SK-N-SH treated with all-trans-retinoic acid at 6 μM for 48 hours (cell line): ENCODE measurements at regions not wholly inside any gene's neighbourhood (a gene's known extent, or its start where the extent isn't known, plus 50 kb on each side); places are given as distances from the start of the nearest gene placed in this dataset.

Experiments
- ATAC-seq: fragments of 200-7000 bp; cut with Tn5 transposase; 3 replicates; pipeline ENCODE4 v1.9.1; 2020; ENCODE audit warnings: mild to moderate bottlenecking, moderate library complexity
- ARNTL ChIP-seq: fragments of 450-650 bp; formaldehyde crosslinking; IDR thresholded peaks from 2 replicates; pipeline ENCODE4 v1.5.0; 2020; ENCODE audit warnings: low read depth, mild to moderate bottlenecking, moderate library complexity, borderline replicate concordance
- BACH2 ChIP-seq: fragments of 250-450 bp; sonication (Bioruptor Pico); IDR thresholded peaks from 2 replicates; pipeline ENCODE4 v1.9.0; 2021; ENCODE audit warnings: mild to moderate bottlenecking, borderline replicate concordance
- CSDC2 ChIP-seq: fragments of 250-450 bp; sonication (Bioruptor Pico); IDR thresholded peaks from 2 replicates; pipeline ENCODE4 v1.5.0; 2020; ENCODE audit warnings: mild to moderate bottlenecking, moderate library complexity
- CSRNP3 ChIP-seq: fragments of 250-450 bp; sonication (Bioruptor Pico); IDR thresholded peaks from 2 replicates; pipeline ENCODE4 v1.5.1; 2021; ENCODE audit warnings: mild to moderate bottlenecking, moderate library complexity
- ESRRG ChIP-seq: fragments of 250-450 bp; sonication (Bioruptor Pico); IDR thresholded peaks from 2 replicates; pipeline ENCODE4 v1.6.1; 2021; ENCODE audit warnings: mild to moderate bottlenecking
- GLIS3 ChIP-seq: fragments of 250-450 bp; sonication (Bioruptor Pico); IDR thresholded peaks from 2 replicates; pipeline ENCODE4 v1.5.0; 2020; ENCODE audit warnings: mild to moderate bottlenecking, moderate library complexity
- ISL1 ChIP-seq: fragments of 250-450 bp; sonication (Bioruptor Pico); IDR thresholded peaks from 2 replicates; pipeline ENCODE4 v2.1.2; 2022; ENCODE audit warnings: mild to moderate bottlenecking, moderate library complexity
- OSR1 ChIP-seq: fragments of 250-450 bp; sonication (Bioruptor Pico); IDR thresholded peaks from 2 replicates; pipeline ENCODE4 v1.8.0; 2022; ENCODE audit warnings: moderate library complexity, mild to moderate bottlenecking, inconsistent platforms
- POU6F1 ChIP-seq: fragments of 250-450 bp; sonication (Bioruptor Pico); IDR thresholded peaks from 2 replicates; pipeline ENCODE4 v1.8.0; 2021; ENCODE audit warnings: low read depth, mild to moderate bottlenecking, moderate library complexity, borderline replicate concordance
- PPARA ChIP-seq: fragments of 250-450 bp; sonication (Bioruptor Pico); IDR thresholded peaks from 2 replicates; pipeline ENCODE4 v1.5.0; 2020; ENCODE audit warnings: mild to moderate bottlenecking, borderline replicate concordance
- RARB ChIP-seq: fragments of 250-450 bp; sonication (Bioruptor Pico); IDR thresholded peaks from 2 replicates; pipeline ENCODE4 v1.8.0; 2021; ENCODE audit warnings: mild to moderate bottlenecking, moderate library complexity
- SNAI2 ChIP-seq: fragments of 250-450 bp; sonication (Bioruptor Pico); IDR thresholded peaks from 2 replicates; pipeline ENCODE4 v1.5.0; 2020; ENCODE audit warnings: mild to moderate bottlenecking, moderate library complexity
- TCF4 ChIP-seq: fragments of 250-450 bp; sonication (Bioruptor Pico); IDR thresholded peaks from 2 replicates; pipeline ENCODE4 v1.8.0; 2021; ENCODE audit warnings: mild to moderate bottlenecking, moderate library complexity, borderline replicate concordance
- TOX ChIP-seq: fragments of 250-450 bp; sonication (Bioruptor Pico); IDR thresholded peaks from 2 replicates; pipeline ENCODE4 v1.8.0; 2021; ENCODE audit warnings: mild to moderate bottlenecking, moderate library complexity, borderline replicate concordance
- ZC3H10 ChIP-seq: fragments of 250-450 bp; sonication (Bioruptor Pico); IDR thresholded peaks from 2 replicates; pipeline ENCODE4 v1.5.1; 2021; ENCODE audit warnings: mild to moderate bottlenecking, moderate library complexity
- ZFP3 ChIP-seq: fragments of 250-450 bp; sonication (Bioruptor Pico); IDR thresholded peaks from 2 replicates; pipeline ENCODE4 v1.5.0; 2020; ENCODE audit warnings: mild to moderate bottlenecking, moderate library complexity
- ZFP30 ChIP-seq: fragments of 450-650 bp; formaldehyde crosslinking; IDR thresholded peaks from 2 replicates; pipeline ENCODE4 v1.5.0; 2022; ENCODE audit warnings: mild to moderate bottlenecking, moderate library complexity
- ZNF565 ChIP-seq: fragments of 450-650 bp; formaldehyde crosslinking; conservative IDR thresholded peaks from 2 replicates; pipeline ENCODE4 v1.5.0; 2020; ENCODE audit warnings: low read depth, mild to moderate bottlenecking, moderate library complexity
- ZNF8 ChIP-seq: fragments of 450-650 bp; formaldehyde crosslinking; IDR thresholded peaks from 2 replicates; pipeline ENCODE4 v1.5.0; 2020; ENCODE audit warnings: mild to moderate bottlenecking, moderate library complexity
- TF ChIP-seq, protein P1 (sequence below): fragments of 250-450 bp; sonication (Bioruptor Pico); IDR thresholded peaks from 2 replicates; pipeline ENCODE4 v1.5.1; 2020; ENCODE audit warnings: low read depth, mild to moderate bottlenecking, moderate library complexity
- TF ChIP-seq, protein P2 (sequence below): fragments of 250-450 bp; sonication (Bioruptor Pico); IDR thresholded peaks from 2 replicates; pipeline ENCODE4 v1.8.0; 2020; ENCODE audit warnings: mild to moderate bottlenecking, moderate library complexity, borderline replicate concordance
- TF ChIP-seq, protein P3 (sequence below): fragments of 250-450 bp; sonication (Bioruptor Pico); IDR thresholded peaks from 2 replicates; pipeline ENCODE4 v1.5.0; 2020; ENCODE audit warnings: mild to moderate bottlenecking, moderate library complexity

GRCh38 chr4:111268769-111269414 lies 646.0 kb upstream of the PITX2 start:
- no peak for TF ChIP-seq GLIS3 (CRISPR knock-in tag)
- no peak for TF ChIP-seq BACH2 (CRISPR knock-in tag)
- TF ChIP-seq, protein P1, sequence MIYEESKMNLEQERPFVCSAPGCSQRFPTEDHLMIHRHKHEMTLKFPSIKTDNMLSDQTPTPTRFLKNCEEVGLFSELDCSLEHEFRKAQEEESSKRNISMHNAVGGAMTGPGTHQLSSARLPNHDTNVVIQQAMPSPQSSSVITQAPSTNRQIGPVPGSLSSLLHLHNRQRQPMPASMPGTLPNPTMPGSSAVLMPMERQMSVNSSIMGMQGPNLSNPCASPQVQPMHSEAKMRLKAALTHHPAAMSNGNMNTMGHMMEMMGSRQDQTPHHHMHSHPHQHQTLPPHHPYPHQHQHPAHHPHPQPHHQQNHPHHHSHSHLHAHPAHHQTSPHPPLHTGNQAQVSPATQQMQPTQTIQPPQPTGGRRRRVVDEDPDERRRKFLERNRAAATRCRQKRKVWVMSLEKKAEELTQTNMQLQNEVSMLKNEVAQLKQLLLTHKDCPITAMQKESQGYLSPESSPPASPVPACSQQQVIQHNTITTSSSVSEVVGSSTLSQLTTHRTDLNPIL (CRISPR knock-in tag): no peak
- TF ChIP-seq SNAI2: no peak
- TF ChIP-seq ZFP30 (CRISPR knock-in tag): no peak
- TF ChIP-seq ISL1 (CRISPR knock-in tag): no peak
- TF ChIP-seq, protein P2, sequence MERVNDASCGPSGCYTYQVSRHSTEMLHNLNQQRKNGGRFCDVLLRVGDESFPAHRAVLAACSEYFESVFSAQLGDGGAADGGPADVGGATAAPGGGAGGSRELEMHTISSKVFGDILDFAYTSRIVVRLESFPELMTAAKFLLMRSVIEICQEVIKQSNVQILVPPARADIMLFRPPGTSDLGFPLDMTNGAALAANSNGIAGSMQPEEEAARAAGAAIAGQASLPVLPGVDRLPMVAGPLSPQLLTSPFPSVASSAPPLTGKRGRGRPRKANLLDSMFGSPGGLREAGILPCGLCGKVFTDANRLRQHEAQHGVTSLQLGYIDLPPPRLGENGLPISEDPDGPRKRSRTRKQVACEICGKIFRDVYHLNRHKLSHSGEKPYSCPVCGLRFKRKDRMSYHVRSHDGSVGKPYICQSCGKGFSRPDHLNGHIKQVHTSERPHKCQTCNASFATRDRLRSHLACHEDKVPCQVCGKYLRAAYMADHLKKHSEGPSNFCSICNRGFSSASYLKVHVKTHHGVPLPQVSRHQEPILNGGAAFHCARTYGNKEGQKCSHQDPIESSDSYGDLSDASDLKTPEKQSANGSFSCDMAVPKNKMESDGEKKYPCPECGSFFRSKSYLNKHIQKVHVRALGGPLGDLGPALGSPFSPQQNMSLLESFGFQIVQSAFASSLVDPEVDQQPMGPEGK: no peak
- TF ChIP-seq TCF4 (CRISPR knock-in tag): peak; percentile 19; the same call in 1 of the 2 replicates
- no peak for ATAC-seq

DNA sequence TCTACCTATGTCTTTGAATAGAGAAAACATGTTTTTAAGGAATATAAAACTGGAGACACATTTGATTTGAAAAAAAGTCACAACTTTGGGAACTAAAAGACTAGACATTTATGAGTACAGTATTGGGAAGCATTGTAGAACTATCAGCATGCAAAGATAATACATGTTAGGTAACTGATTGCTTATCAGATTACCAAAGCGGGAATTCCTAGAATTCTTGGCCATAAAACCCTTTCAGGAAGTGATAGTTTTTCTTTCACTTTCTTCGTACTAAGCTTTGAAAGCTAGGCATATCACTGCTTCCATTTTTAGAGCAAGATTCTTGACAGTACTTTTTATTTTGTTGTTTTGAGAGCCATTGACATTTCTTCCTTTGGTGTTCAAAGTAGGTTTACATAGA lies 646.6 kb upstream of the PITX2 start:
- no peak for TF ChIP-seq RARB (CRISPR knock-in tag)
- no peak for TF ChIP-seq CSRNP3 (CRISPR knock-in tag)
- TF ChIP-seq TCF4 (CRISPR knock-in tag): no peak
- no peak for TF ChIP-seq ESRRG
- TF ChIP-seq ZFP3 (CRISPR knock-in tag): no peak
- no peak for TF ChIP-seq BACH2 (CRISPR knock-in tag)
- no peak for TF ChIP-seq ZFP30 (CRISPR knock-in tag)
- no peak for ATAC-seq

DNA sequence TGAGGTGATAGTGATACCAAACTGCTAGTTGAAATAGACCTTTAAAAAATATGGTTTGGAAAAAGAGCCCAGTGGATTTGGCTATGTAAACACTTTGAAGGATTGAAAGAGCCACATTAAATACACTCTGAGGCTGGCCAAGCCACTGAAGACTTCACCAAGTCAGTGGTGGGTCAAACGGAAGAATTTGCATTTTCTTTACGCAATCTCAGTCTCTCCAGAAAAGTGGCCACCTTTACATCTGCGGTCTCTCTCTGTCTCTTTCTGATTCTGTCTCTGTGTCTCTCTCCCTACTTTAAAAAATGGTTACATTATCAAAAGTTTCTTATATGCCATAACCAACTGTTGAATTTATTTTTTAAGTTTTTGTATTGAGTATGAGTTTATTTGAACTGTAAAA lies 651.2 kb upstream of the PITX2 start:
- ATAC-seq: no peak
- TF ChIP-seq ZC3H10 (CRISPR knock-in tag) (no peak), RARB (CRISPR knock-in tag) (no peak), SNAI2 (no peak), ZNF565 (CRISPR knock-in tag) (no peak), GLIS3 (CRISPR knock-in tag) (no peak), ISL1 (CRISPR knock-in tag) (no peak), POU6F1 (no peak), ZNF8 (CRISPR knock-in tag) (no peak), ARNTL (no peak), TCF4 (CRISPR knock-in tag) (no peak)
- TF ChIP-seq, protein P3, sequence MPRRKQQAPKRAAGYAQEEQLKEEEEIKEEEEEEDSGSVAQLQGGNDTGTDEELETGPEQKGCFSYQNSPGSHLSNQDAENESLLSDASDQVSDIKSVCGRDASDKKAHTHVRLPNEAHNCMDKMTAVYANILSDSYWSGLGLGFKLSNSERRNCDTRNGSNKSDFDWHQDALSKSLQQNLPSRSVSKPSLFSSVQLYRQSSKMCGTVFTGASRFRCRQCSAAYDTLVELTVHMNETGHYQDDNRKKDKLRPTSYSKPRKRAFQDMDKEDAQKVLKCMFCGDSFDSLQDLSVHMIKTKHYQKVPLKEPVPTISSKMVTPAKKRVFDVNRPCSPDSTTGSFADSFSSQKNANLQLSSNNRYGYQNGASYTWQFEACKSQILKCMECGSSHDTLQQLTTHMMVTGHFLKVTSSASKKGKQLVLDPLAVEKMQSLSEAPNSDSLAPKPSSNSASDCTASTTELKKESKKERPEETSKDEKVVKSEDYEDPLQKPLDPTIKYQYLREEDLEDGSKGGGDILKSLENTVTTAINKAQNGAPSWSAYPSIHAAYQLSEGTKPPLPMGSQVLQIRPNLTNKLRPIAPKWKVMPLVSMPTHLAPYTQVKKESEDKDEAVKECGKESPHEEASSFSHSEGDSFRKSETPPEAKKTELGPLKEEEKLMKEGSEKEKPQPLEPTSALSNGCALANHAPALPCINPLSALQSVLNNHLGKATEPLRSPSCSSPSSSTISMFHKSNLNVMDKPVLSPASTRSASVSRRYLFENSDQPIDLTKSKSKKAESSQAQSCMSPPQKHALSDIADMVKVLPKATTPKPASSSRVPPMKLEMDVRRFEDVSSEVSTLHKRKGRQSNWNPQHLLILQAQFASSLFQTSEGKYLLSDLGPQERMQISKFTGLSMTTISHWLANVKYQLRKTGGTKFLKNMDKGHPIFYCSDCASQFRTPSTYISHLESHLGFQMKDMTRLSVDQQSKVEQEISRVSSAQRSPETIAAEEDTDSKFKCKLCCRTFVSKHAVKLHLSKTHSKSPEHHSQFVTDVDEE (CRISPR knock-in tag): no peak

DNA sequence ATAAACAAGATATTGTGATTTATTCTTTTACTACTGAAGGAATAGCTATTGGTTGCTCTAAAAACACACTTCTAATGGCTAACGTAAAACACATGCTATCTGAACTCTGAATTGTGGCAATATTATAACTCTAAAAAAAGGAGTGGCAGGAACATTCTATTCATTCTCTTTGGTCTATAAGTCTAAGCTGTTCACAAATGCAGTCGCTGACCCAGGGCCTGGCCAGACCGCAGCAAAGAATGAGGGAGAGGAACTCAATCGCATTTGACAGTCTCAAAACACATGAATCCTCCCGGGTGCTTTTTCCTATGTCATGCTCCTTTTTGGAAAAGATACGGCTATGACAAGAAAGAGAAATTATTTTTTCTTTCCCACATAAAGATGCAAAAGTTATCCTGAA lies 651.6 kb upstream of the PITX2 start:
- no peak for ATAC-seq
- TF ChIP-seq ZNF8 (CRISPR knock-in tag): no peak
- TF ChIP-seq OSR1: no peak
- no peak for TF ChIP-seq BACH2 (CRISPR knock-in tag)
- TF ChIP-seq CSDC2 (CRISPR knock-in tag): no peak
- TF ChIP-seq ZC3H10 (CRISPR knock-in tag): no peak
- no peak for TF ChIP-seq CSRNP3 (CRISPR knock-in tag)
- TF ChIP-seq, protein P3 (CRISPR knock-in tag): no peak
- no peak for TF ChIP-seq PPARA (CRISPR knock-in tag)
- TF ChIP-seq ARNTL: no peak
- no peak for TF ChIP-seq ESRRG
- no peak for TF ChIP-seq TOX (CRISPR knock-in tag)
- TF ChIP-seq ZFP3 (CRISPR knock-in tag): no peak
